Nephron progenitor cell (in vitro differentiated cells): ENCODE measurements at regions not wholly inside any gene's neighbourhood (a gene's known extent, or its start where the extent isn't known, plus 50 kb on each side); places are given as distances from the start of the nearest gene placed in this dataset.

Source experiments
- DNase-seq: peaks from one replicate; pipeline ENCODE4 v3.0.0; 2021
- H3K27ac Mint-ChIP-seq: 2 replicates; pipeline ENCODE4 v1.8.0; 2021; ENCODE audit warnings: mild to moderate bottlenecking, moderate library complexity, mixed read lengths
- H3K27me3 Mint-ChIP-seq: 2 replicates; pipeline ENCODE4 v1.8.0; 2021; ENCODE audit warnings: mild to moderate bottlenecking, low read depth, mixed read lengths; ENCODE audit not compliant: poor library complexity
- H3K36me3 Mint-ChIP-seq: 2 replicates; pipeline ENCODE4 v1.8.0; 2021; ENCODE audit warnings: low read depth, mixed read lengths
- H3K4me1 Mint-ChIP-seq: 2 replicates; pipeline ENCODE4 v1.8.0; 2021; ENCODE audit warnings: mixed read lengths
- H3K4me3 Mint-ChIP-seq: 2 replicates; pipeline ENCODE4 v1.8.0; 2021; ENCODE audit warnings: mild to moderate bottlenecking, moderate library complexity, mixed read lengths
- H3K9me3 Mint-ChIP-seq: 2 replicates; pipeline ENCODE4 v1.8.0; 2021; ENCODE audit warnings: mild to moderate bottlenecking, moderate library complexity, mixed read lengths
- CTCF ChIP-seq: fragments of 200-600 bp; sonication (generic); IDR thresholded peaks from 2 replicates; pipeline ENCODE4 v1.5.0; 2021; ENCODE audit warnings: antibody characterized with exemption

- no peak overlapping the region for H3K27ac Mint-ChIP-seq
- no peak for DNase-seq
- H3K27me3 Mint-ChIP-seq, result peaks cover 19% of the 10 kb centered on the region
- no peaks in the 10 kb centered on the region for H3K36me3 Mint-ChIP-seq
- H3K9me3 Mint-ChIP-seq, result no peaks in the 10 kb centered on the region
- H3K4me3 Mint-ChIP-seq, result no peak overlapping the region
- no peak for TF ChIP-seq CTCF
- peaks cover 19% of the 10 kb centered on the region for H3K4me1 Mint-ChIP-seq
Observed at GRCh38 chr2:8361930-8362329, 319.9 kb upstream of the ID2 start.

- Mint-ChIP-seq H3K27me3 (peaks cover 16% of the 10 kb centered on the region), H3K36me3 (no peaks in the 10 kb centered on the region), H3K9me3 (no peaks in the 10 kb centered on the region), H3K27ac (peak overlapping the region; percentile 86), H3K4me3 (no peak overlapping the region), H3K4me1 (peaks cover 20% of the 10 kb centered on the region)
- no peak for TF ChIP-seq CTCF
- no peak for DNase-seq
Observed at GRCh38 chr2:8363161-8363560, 318.7 kb upstream of the ID2 start.

- no peak for TF ChIP-seq CTCF
- peaks cover 23% of the 10 kb centered on the region for H3K4me1 Mint-ChIP-seq
- H3K27me3 Mint-ChIP-seq, result peaks cover 14% of the 10 kb centered on the region
- H3K36me3 Mint-ChIP-seq, result no peaks in the 10 kb centered on the region
- no peak overlapping the region for H3K4me3 Mint-ChIP-seq
- H3K27ac Mint-ChIP-seq, result no peak overlapping the region
- H3K9me3 Mint-ChIP-seq, result no peaks in the 10 kb centered on the region
- no peak for DNase-seq
Observed at GRCh38 chr2:8364668-8365067, 317.2 kb upstream of the ID2 start.

GRCh38 chr2:8365331-8365910 lies 316.4 kb upstream of the ID2 start:
- DNase-seq, result no peak
- Mint-ChIP-seq H3K9me3 (no peaks in the 10 kb centered on the region), H3K4me3 (no peak overlapping the region), H3K27me3 (peaks cover 14% of the 10 kb centered on the region), H3K36me3 (no peaks in the 10 kb centered on the region), H3K27ac (no peak overlapping the region), H3K4me1 (peaks cover 23% of the 10 kb centered on the region)
- no peak for TF ChIP-seq CTCF

GRCh38 chr2:8367833-8368232 lies 314.0 kb upstream of the ID2 start:
- H3K4me3 Mint-ChIP-seq, result no peak overlapping the region
- peaks cover 4% of the 10 kb centered on the region for H3K36me3 Mint-ChIP-seq
- peaks cover 19% of the 10 kb centered on the region for H3K4me1 Mint-ChIP-seq
- peaks cover 11% of the 10 kb centered on the region for H3K9me3 Mint-ChIP-seq
- no peak overlapping the region for H3K27ac Mint-ChIP-seq
- TF ChIP-seq CTCF, result no peak
- DNase-seq, result no peak
- H3K27me3 Mint-ChIP-seq, result peaks cover 9% of the 10 kb centered on the region

- no peak for DNase-seq
- H3K4me3 Mint-ChIP-seq, result no peak overlapping the region
- peaks cover 13% of the 10 kb centered on the region for H3K4me1 Mint-ChIP-seq
- H3K27ac Mint-ChIP-seq, result no peak overlapping the region
- H3K27me3 Mint-ChIP-seq, result peaks cover 9% of the 10 kb centered on the region
- peaks cover 17% of the 10 kb centered on the region for H3K9me3 Mint-ChIP-seq
- TF ChIP-seq CTCF, result no peak
- peaks cover 11% of the 10 kb centered on the region for H3K36me3 Mint-ChIP-seq
Observed at GRCh38 chr2:8368463-8368862, 313.4 kb upstream of the ID2 start.
